Neural cell (in vitro differentiated cells): ENCODE measurements at regions not wholly inside any gene's neighbourhood (a gene's known extent, or its start where the extent isn't known, plus 50 kb on each side); places are given as distances from the start of the nearest gene placed in this dataset.

Experiments
- H2AFZ ChIP-seq: fragments of 200-600, 300-800 bp; sonication (generic), shearing (Covaris generic); 2 replicates; pipeline ENCODE4 v1.6.0; 2014; ENCODE audit warnings: low read depth, mild to moderate bottlenecking, antibody characterized with exemption, low read length, moderate library complexity
- H3F3A ChIP-seq: fragments of 200-600 bp; shearing (Covaris generic); 2 replicates; pipeline ENCODE4 v1.6.1; 2016; ENCODE audit warnings: mild to moderate bottlenecking, moderate library complexity, mixed read lengths, antibody characterized with exemption, low read length; ENCODE audit not compliant: insufficient read depth, poor library complexity, severe bottlenecking
- H3K27ac ChIP-seq: fragments of 200-600, 300-800 bp; sonication (generic), shearing (Covaris generic); 2 replicates; pipeline ENCODE4 v1.5.1; 2014; ENCODE audit warnings: mild to moderate bottlenecking, low read length, moderate library complexity
- H3K27me3 ChIP-seq: fragments of 300-800, 200-600 bp; sonication (generic), shearing (Covaris generic); 2 replicates; pipeline ENCODE4 v1.6.0; 2014; ENCODE audit warnings: mild to moderate bottlenecking, low read depth, low read length, moderate library complexity; ENCODE audit not compliant: insufficient read depth
- H3K36me3 ChIP-seq: fragments of 300-800, 200-600 bp; sonication (generic), shearing (Covaris generic); 2 replicates; pipeline ENCODE4 v1.5.1; 2014; ENCODE audit warnings: mild to moderate bottlenecking, antibody characterized with exemption, low read length, moderate library complexity; ENCODE audit not compliant: insufficient read depth
- H3K4me2 ChIP-seq: fragments of 300-800, 200-600 bp; sonication (generic), shearing (Covaris generic); 2 replicates; pipeline ENCODE4 v1.6.0; 2014; ENCODE audit warnings: mild to moderate bottlenecking, low read length
- H3K4me3 ChIP-seq: fragments of 300-800, 200-600 bp; sonication (generic), shearing (Covaris generic); 2 replicates; pipeline ENCODE4 v1.5.1; 2014; ENCODE audit warnings: mild to moderate bottlenecking, low read length, moderate library complexity
- H3K79me2 ChIP-seq: fragments of 200-600 bp; shearing (Covaris generic); replicated peaks from 2 replicates; pipeline ENCODE4 v1.6.0; 2014; ENCODE audit warnings: mild to moderate bottlenecking, low read length, moderate library complexity; ENCODE audit not compliant: insufficient read depth
- H3K9ac ChIP-seq: fragments of 300-800, 200-600 bp; sonication (generic), shearing (Covaris generic); 2 replicates; pipeline ENCODE4 v1.6.1; 2016; ENCODE audit warnings: mild to moderate bottlenecking, low read length, mixed read lengths
- H3K9me2 ChIP-seq: fragments of 200-600 bp; shearing (Covaris generic); 2 replicates; pipeline ENCODE4 v1.6.1; 2016; ENCODE audit warnings: mild to moderate bottlenecking, low read length, mixed read lengths; ENCODE audit not compliant: insufficient read depth
- H3K9me3 ChIP-seq: fragments of 200-600, 300-800 bp; sonication (generic), shearing (Covaris generic); 2 replicates; pipeline ENCODE4 v1.6.1; 2016; ENCODE audit warnings: mild to moderate bottlenecking, mixed run types, low read length, moderate library complexity, mixed read lengths
- H4K20me1 ChIP-seq: fragments of 200-600 bp; shearing (Covaris generic); 2 replicates; pipeline ENCODE4 v1.6.1; 2016; ENCODE audit warnings: mild to moderate bottlenecking, mixed run types; ENCODE audit not compliant: insufficient read depth
- CTCF ChIP-seq: fragments of 450-650 bp; IDR thresholded peaks from 2 replicates; pipeline ENCODE4 v1.5.1; 2014; ENCODE audit warnings: antibody characterized with exemption, mild to moderate bottlenecking, moderate library complexity; ENCODE audit not compliant: poor library complexity, severe bottlenecking
- EP300 ChIP-seq: fragments of 450-650 bp; conservative IDR thresholded peaks from 2 replicates; pipeline ENCODE4 v1.6.1; 2014; ENCODE audit warnings: antibody characterized with exemption, mild to moderate bottlenecking, moderate library complexity; ENCODE audit not compliant: poor library complexity, severe bottlenecking
- EZH2 ChIP-seq: fragments of 200-600, 300-800 bp; shearing (Covaris generic), sonication (generic); IDR thresholded peaks from 2 replicates; pipeline ENCODE4 v1.6.1; 2014; ENCODE audit warnings: antibody characterized with exemption, low read length, borderline replicate concordance, mild to moderate bottlenecking; ENCODE audit not compliant: insufficient read depth, poor library complexity, severe bottlenecking
- MXI1 ChIP-seq: fragments of 450-650 bp; conservative IDR thresholded peaks from 2 replicates; pipeline ENCODE4 v1.6.1; 2014; ENCODE audit warnings: antibody characterized with exemption, mild to moderate bottlenecking; ENCODE audit not compliant: poor library complexity, severe bottlenecking
- POLR2AphosphoS5 ChIP-seq: IDR thresholded peaks from 2 replicates; pipeline ENCODE4 v1.6.1; 2012
- RAD21 ChIP-seq: fragments of 450-650 bp; conservative IDR thresholded peaks from 2 replicates; pipeline ENCODE4 v1.6.1; 2014; ENCODE audit warnings: antibody characterized with exemption, mild to moderate bottlenecking, moderate library complexity
- REST ChIP-seq: IDR thresholded peaks from 2 replicates; pipeline ENCODE4 v1.6.1; 2012; ENCODE audit warnings: borderline replicate concordance
- SMC3 ChIP-seq: fragments of 450-650 bp; conservative IDR thresholded peaks from 2 replicates; pipeline ENCODE4 v1.6.1; 2014; ENCODE audit warnings: antibody characterized with exemption, mild to moderate bottlenecking, moderate library complexity; ENCODE audit not compliant: poor library complexity
- TAF1 ChIP-seq: IDR thresholded peaks from 2 replicates; pipeline ENCODE4 v1.6.1; 2012; ENCODE audit warnings: low read depth

GRCh38 chr1:193579323-193579722 lies 392.9 kb upstream of the B3GALT2 start:
- H3K9me2 ChIP-seq: no peaks in the 10 kb centered on the region
- H3K4me3 ChIP-seq: no peak overlapping the region
- H3K27ac ChIP-seq: no peak overlapping the region
- no peaks in the 10 kb centered on the region for H3K36me3 ChIP-seq
- H3K9ac ChIP-seq: no peak overlapping the region
- H3K4me2 ChIP-seq: no peak overlapping the region
- no peaks in the 10 kb centered on the region for H3F3A ChIP-seq
- H3K27me3 ChIP-seq: no peaks in the 10 kb centered on the region
- H3K9me3 ChIP-seq: no peaks in the 10 kb centered on the region
- no peaks in the 10 kb centered on the region for H3K79me2 ChIP-seq
- no peak overlapping the region for H2AFZ ChIP-seq
- H4K20me1 ChIP-seq: no peaks in the 10 kb centered on the region
- no peak for TF ChIP-seq MXI1
- TF ChIP-seq EZH2: no peak
- no peak for TF ChIP-seq EP300
- no peak for TF ChIP-seq REST
- no peak for TF ChIP-seq RAD21
- no peak for TF ChIP-seq TAF1
- no peak for TF ChIP-seq CTCF
- TF ChIP-seq POLR2AphosphoS5: no peak

- H3K79me2 ChIP-seq: no peaks in the 10 kb centered on the region
- no peak overlapping the region for H3K9ac ChIP-seq
- no peak overlapping the region for H3K4me3 ChIP-seq
- H4K20me1 ChIP-seq: no peaks in the 10 kb centered on the region
- no peak overlapping the region for H3K27ac ChIP-seq
- no peaks in the 10 kb centered on the region for H3K9me2 ChIP-seq
- H3K4me2 ChIP-seq: no peak overlapping the region
- no peaks in the 10 kb centered on the region for H3K27me3 ChIP-seq
- no peaks in the 10 kb centered on the region for H3K9me3 ChIP-seq
- H3K36me3 ChIP-seq: no peaks in the 10 kb centered on the region
- no peak overlapping the region for H2AFZ ChIP-seq
- H3F3A ChIP-seq: no peaks in the 10 kb centered on the region
- no peak for TF ChIP-seq CTCF
- no peak for TF ChIP-seq SMC3
- no peak for TF ChIP-seq EZH2
- no peak for TF ChIP-seq TAF1
- no peak for TF ChIP-seq POLR2AphosphoS5
- TF ChIP-seq EP300: no peak
- TF ChIP-seq RAD21: no peak
- TF ChIP-seq MXI1: no peak
- TF ChIP-seq REST: no peak
Observed at GRCh38 chr1:193574913-193575312, 388.5 kb upstream of the B3GALT2 start.
